Upper lobe of right lung (tissue), 1 donor: ENCODE measurements at regions not wholly inside any gene's neighbourhood (a gene's known extent, or its start where the extent isn't known, plus 50 kb on each side); places are given as distances from the start of the nearest gene placed in this dataset.

ENCODE experiments used
- ATAC-seq: fragments of 200-7000 bp; cut with Tn5 transposase; one replicate; pipeline ENCODE4 v1.9.1; 2020; ENCODE audit warnings: mild to moderate bottlenecking, moderate library complexity
- DNase-seq: peaks from one replicate; pipeline ENCODE4 v3.0.0-alpha.2; 2020
- H3K27ac ChIP-seq: fragments of 200-600 bp; one replicate; pipeline ENCODE4 v1.8.0; 2022
- H3K27me3 ChIP-seq: fragments of 200-600 bp; one replicate; pipeline ENCODE4 v1.8.0; 2022; ENCODE audit warnings: mild to moderate bottlenecking
- H3K36me3 ChIP-seq: fragments of 200-600 bp; one replicate; pipeline ENCODE4 v1.8.0; 2022
- H3K4me1 ChIP-seq: fragments of 200-600 bp; one replicate; pipeline ENCODE4 v1.8.0; 2022
- H3K4me3 ChIP-seq: fragments of 200-600 bp; one replicate; pipeline ENCODE4 v1.8.0; 2022; ENCODE audit warnings: mild to moderate bottlenecking
- H3K9me3 ChIP-seq: fragments of 200-600 bp; one replicate; pipeline ENCODE4 v1.8.0; 2022
- CTCF ChIP-seq: fragments of 200-600 bp; IDR thresholded peaks from one replicate; pipeline ENCODE4 v1.8.0; 2022; ENCODE audit warnings: antibody characterized with exemption
- intact Hi-C: fragments of 100-400 bp; cut with DNase I; formaldehyde crosslinking; loops from one replicate; pipeline ENCODE4 v1.11.0; 2022
- donor health status: DM: no; HTN: yes; CAD: no; lungs with severe emphysema.

DNA sequence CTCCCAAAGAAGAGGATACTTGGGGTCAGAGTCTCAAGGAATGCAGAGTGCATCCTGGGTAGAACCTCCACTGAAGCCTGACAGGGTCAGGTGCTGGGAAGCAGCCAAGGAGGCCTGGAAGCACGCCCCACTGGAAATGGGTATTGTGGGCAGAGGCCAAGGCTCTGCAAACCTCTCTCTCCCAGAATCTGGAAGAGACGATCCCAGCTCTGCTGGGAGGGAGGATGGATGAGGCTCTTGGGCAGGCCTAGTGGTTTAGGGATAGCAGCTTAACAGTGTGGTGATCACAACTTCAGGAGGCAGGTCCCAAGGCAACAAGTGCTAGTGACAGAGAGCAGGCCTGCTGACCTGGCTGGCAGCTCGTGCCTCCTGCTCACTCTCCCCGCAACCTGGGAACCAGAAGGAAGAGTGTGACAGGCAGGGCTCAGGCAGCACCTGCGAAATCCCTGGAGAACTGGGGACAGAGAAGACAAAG is 641.0 kb downstream of the PLPP3 start:
- no peaks in the 10 kb centered on the region for H3K4me1 ChIP-seq
- H3K27ac ChIP-seq, result no peak overlapping the region
- no peaks in the 10 kb centered on the region for H3K9me3 ChIP-seq
- H3K4me3 ChIP-seq, result no peak overlapping the region
- H3K27me3 ChIP-seq, result no peaks in the 10 kb centered on the region
- H3K36me3 ChIP-seq, result no peaks in the 10 kb centered on the region
- TF ChIP-seq CTCF, result no peak
- DNase-seq (no peak), ATAC-seq (no peak)
- intact Hi-C loops, result no loop called here

- intact Hi-C loops, result no loop called here
- TF ChIP-seq CTCF, result no peak
- Histone ChIP-seq H3K4me1 (no peaks in the 10 kb centered on the region), H3K36me3 (no peaks in the 10 kb centered on the region), H3K4me3 (no peak overlapping the region), H3K27ac (no peak overlapping the region), H3K9me3 (no peaks in the 10 kb centered on the region), H3K27me3 (no peaks in the 10 kb centered on the region)
- DNase-seq (no peak), ATAC-seq (no peak)
Observed at GRCh38 chr1:55937840-55938375, 641.5 kb downstream of the PLPP3 start.

- TF ChIP-seq CTCF, result no peak
- intact Hi-C loops, result no loop called here
- no peak for ATAC-seq
Observed at GRCh38 chr1:55935236-55935635, 644.1 kb downstream of the PLPP3 start.

GRCh38 chr1:55932402-55932801 is 647.0 kb downstream of the PLPP3 start:
- no peak overlapping the region for H3K4me3 ChIP-seq
- H3K4me1 ChIP-seq, result no peaks in the 10 kb centered on the region
- ATAC-seq (no peak), DNase-seq (no peak)
- H3K36me3 ChIP-seq, result no peaks in the 10 kb centered on the region
- no peak overlapping the region for H3K27ac ChIP-seq
- H3K9me3 ChIP-seq, result no peaks in the 10 kb centered on the region
- TF ChIP-seq CTCF, result no peak
- H3K27me3 ChIP-seq, result no peaks in the 10 kb centered on the region
- intact Hi-C loops, result no loop called here

More at GRCh38 chr1:55935236-55935635, 644.1 kb downstream of the PLPP3 start:
- Histone ChIP-seq H3K27me3 (no peaks in the 10 kb centered on the region), H3K4me3 (no peak overlapping the region), H3K4me1 (no peaks in the 10 kb centered on the region), H3K36me3 (no peaks in the 10 kb centered on the region), H3K9me3 (no peaks in the 10 kb centered on the region), H3K27ac (no peak overlapping the region)
- no peak for DNase-seq

DNA sequence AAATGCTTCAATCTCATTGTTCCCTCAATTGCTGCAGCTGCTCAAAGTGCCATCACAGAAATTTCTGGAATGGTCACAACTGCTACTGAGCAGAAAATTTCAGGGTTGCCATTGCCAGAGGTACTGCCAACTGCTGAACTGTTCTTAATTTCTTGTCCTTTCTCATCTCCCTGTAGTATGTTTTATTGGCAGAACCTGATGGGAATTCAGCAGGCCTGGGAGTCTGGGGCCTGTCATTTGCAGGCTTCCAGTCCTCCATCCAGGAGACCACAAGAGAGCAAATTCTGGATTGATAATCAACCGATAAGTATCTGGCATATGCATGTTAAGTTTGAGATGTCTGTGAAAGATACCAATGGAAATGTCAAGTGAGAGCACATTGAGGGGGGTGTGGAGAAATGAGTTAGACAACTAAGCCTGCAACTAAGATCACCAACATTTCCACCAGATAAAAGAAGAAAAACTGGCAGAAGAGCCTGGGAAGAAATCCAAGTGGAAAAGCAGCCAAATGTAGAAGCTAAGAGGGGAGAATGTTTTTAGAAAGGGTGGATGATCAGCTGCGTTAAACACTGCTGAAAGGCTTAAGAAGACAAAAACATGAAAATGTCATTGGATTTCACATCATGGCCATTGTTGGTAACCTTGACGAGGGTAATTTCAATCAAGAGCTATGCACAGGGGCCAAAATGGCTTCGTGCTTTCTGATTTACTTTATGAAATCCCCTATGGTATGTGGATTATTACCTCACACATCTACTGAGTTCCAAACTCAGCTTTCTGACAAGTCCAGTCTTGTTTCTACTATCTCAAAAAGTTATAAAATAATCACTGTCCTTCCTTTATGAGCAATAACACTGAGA is 648.1 kb downstream of the PLPP3 start:
- H3K4me3 ChIP-seq, result no peak overlapping the region
- no peak overlapping the region for H3K27ac ChIP-seq
- no peaks in the 10 kb centered on the region for H3K4me1 ChIP-seq
- intact Hi-C loops, result no loop called here
- H3K27me3 ChIP-seq, result no peaks in the 10 kb centered on the region
- ATAC-seq, result no peak
- no peak for TF ChIP-seq CTCF
- no peaks in the 10 kb centered on the region for H3K9me3 ChIP-seq
- no peak for DNase-seq
- no peaks in the 10 kb centered on the region for H3K36me3 ChIP-seq
